HepG2 (cell line): ENCODE measurements at regions not wholly inside any gene's neighbourhood (a gene's known extent, or its start where the extent isn't known, plus 50 kb on each side); places are given as distances from the start of the nearest gene placed in this dataset.

Experiments used
- CHD2 ChIP-seq: IDR thresholded peaks from 2 replicates; pipeline ENCODE4 v1.6.1; 2011; ENCODE audit warnings: low read depth, low read length, improper control_type of control experiment
- KDM2A ChIP-seq: sonication (generic); formaldehyde crosslinking; IDR thresholded peaks from 2 replicates; pipeline ENCODE4 v1.4.0; 2020; ENCODE audit warnings: low read depth, missing genetic modification reagents, borderline replicate concordance
- KDM5A ChIP-seq: fragments of 200-600 bp; sonication (generic); IDR thresholded peaks from 2 replicates; pipeline ENCODE4 v1.7.0; 2018; ENCODE audit warnings: antibody characterized with exemption, mild to moderate bottlenecking, low read length, borderline replicate concordance
- NBN ChIP-seq: fragments of 450-650 bp; conservative IDR thresholded peaks from 2 replicates; pipeline ENCODE4 v1.6.1; 2017
- NFRKB ChIP-seq: fragments of 450-650 bp; IDR thresholded peaks from 2 replicates; pipeline ENCODE4 v1.6.1; 2017
- PHF8 ChIP-seq: sonication (generic); formaldehyde crosslinking; IDR thresholded peaks from 2 replicates; pipeline ENCODE4 v1.5.0; 2020; ENCODE audit warnings: missing genetic modification reagents
- SALL1 ChIP-seq: sonication (generic); formaldehyde crosslinking; IDR thresholded peaks from 2 replicates; pipeline ENCODE4 v1.8.0; 2022; ENCODE audit warnings: mild to moderate bottlenecking, missing genetic modification reagents
- SMAD1 ChIP-seq: sonication (generic); formaldehyde crosslinking; IDR thresholded peaks from 2 replicates; pipeline ENCODE4 v1.4.0; 2020; ENCODE audit warnings: missing genetic modification reagents, low read depth, mild to moderate bottlenecking, borderline replicate concordance
- ZFP36L2 ChIP-seq: sonication (generic); formaldehyde crosslinking; IDR thresholded peaks from 2 replicates; pipeline ENCODE4 v1.4.0; 2020; ENCODE audit warnings: missing genetic modification reagents
- ZFP37 ChIP-seq: sonication (generic); formaldehyde crosslinking; IDR thresholded peaks from 2 replicates; pipeline ENCODE4 v1.4.0; 2020; ENCODE audit warnings: missing genetic modification reagents, borderline replicate concordance
- ZMAT3 ChIP-seq: sonication (generic); formaldehyde crosslinking; conservative IDR thresholded peaks from 2 replicates; pipeline ENCODE4 v1.7.0; 2021; ENCODE audit warnings: missing genetic modification reagents
- ZNF101 ChIP-seq: sonication (generic); formaldehyde crosslinking; IDR thresholded peaks from 2 replicates; pipeline ENCODE4 v1.4.0; 2020; ENCODE audit warnings: mild to moderate bottlenecking, low read depth, missing genetic modification reagents, borderline replicate concordance
- ZNF274 ChIP-seq: sonication (generic); formaldehyde crosslinking; IDR thresholded peaks from 2 replicates; pipeline ENCODE4 v1.5.1; 2020; ENCODE audit warnings: mild to moderate bottlenecking, missing genetic modification reagents
- ZNF280B ChIP-seq: sonication (generic); formaldehyde crosslinking; IDR thresholded peaks from 2 replicates; pipeline ENCODE4 v1.5.0; 2020; ENCODE audit warnings: missing genetic modification reagents, mild to moderate bottlenecking, borderline replicate concordance
- ZNF44 ChIP-seq: sonication (generic); formaldehyde crosslinking; IDR thresholded peaks from 2 replicates; pipeline ENCODE4 v1.5.1; 2020; ENCODE audit warnings: mild to moderate bottlenecking, missing genetic modification reagents
- ZNF558 ChIP-seq: sonication (generic); formaldehyde crosslinking; IDR thresholded peaks from 2 replicates; pipeline ENCODE4 v1.9.0; 2022; ENCODE audit warnings: mild to moderate bottlenecking, missing genetic modification reagents, borderline replicate concordance
- ZNF574 ChIP-seq: sonication (generic); formaldehyde crosslinking; IDR thresholded peaks from 2 replicates; pipeline ENCODE4 v1.4.0; 2020; ENCODE audit warnings: missing genetic modification reagents
- ZNF687 ChIP-seq: sonication (generic); formaldehyde crosslinking; IDR thresholded peaks from 2 replicates; pipeline ENCODE4 v1.5.1; 2020; ENCODE audit warnings: mild to moderate bottlenecking, missing genetic modification reagents, moderate library complexity
- ZNF749 ChIP-seq: sonication (generic); formaldehyde crosslinking; IDR thresholded peaks from 2 replicates; pipeline ENCODE4 v1.8.0; 2022; ENCODE audit warnings: mild to moderate bottlenecking, missing genetic modification reagents, moderate library complexity, borderline replicate concordance
- ZNF841 ChIP-seq: sonication (generic); formaldehyde crosslinking; IDR thresholded peaks from 2 replicates; pipeline ENCODE4 v1.8.1; 2023; ENCODE audit warnings: missing genetic modification reagents, borderline replicate concordance

GRCh38 chr9:129446828-129447550 lies 173.9 kb downstream of the C9orf50 start (continued):
- TF ChIP-seq ZNF280B (CRISPR knock-in tag) (no peak), ZNF841 (no peak), NBN (no peak), ZNF101 (CRISPR knock-in tag) (no peak), ZNF749 (CRISPR knock-in tag) (no peak), ZNF558 (no peak), ZMAT3 (CRISPR knock-in tag) (no peak), ZFP37 (CRISPR knock-in tag) (0 out of 2 replicates have a peak, but pooled peaks have one; percentile 29), ZNF574 (CRISPR knock-in tag) (no peak), KDM2A (no peak), SALL1 (CRISPR knock-in tag) (peak; percentile 36; the same call in 1 of the 2 replicates), ZNF687 (CRISPR knock-in tag) (peak; percentile 68), ZFP36L2 (CRISPR knock-in tag) (no peak), NFRKB (no peak), SMAD1 (CRISPR knock-in tag) (no peak), KDM5A (no peak), PHF8 (CRISPR knock-in tag) (no peak), ZNF44 (CRISPR knock-in tag) (no peak), CHD2 (no peak), ZNF274 (CRISPR knock-in tag) (0 out of 2 replicates have a peak, but pooled peaks have one; percentile 33)
